ENCODE measurements at regions not wholly inside any gene's neighbourhood (a gene's known extent, or its start where the extent isn't known, plus 50 kb on each side); places are given as distances from the start of the nearest gene placed in this dataset.

DNA sequence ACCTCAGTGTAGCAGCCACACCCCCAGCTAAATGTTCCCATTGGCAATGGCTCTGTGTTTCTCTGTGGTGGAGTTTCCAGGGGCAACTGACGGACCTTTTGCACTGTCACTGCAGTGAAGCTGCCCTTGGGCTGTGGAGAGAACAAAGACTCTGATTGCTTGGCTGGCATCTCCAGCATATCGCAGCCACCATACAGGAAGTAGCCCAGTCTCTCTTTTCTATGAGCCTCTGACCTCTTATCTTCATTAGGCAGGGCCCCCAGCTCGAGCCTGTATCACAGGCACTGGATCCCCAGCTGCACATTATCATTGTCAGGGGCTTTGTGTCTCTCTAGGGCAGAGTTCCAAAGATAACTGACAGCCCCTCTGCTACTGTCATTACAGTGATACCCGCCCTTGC, 483.5 kb downstream of the ARAP2 start:
- H3K4me3 ChIP-seq (ENCODE audit: low read depth, low read length) = no peak overlapping the region
- DNase-seq (ENCODE audit: low read depth) = no peak

DNA sequence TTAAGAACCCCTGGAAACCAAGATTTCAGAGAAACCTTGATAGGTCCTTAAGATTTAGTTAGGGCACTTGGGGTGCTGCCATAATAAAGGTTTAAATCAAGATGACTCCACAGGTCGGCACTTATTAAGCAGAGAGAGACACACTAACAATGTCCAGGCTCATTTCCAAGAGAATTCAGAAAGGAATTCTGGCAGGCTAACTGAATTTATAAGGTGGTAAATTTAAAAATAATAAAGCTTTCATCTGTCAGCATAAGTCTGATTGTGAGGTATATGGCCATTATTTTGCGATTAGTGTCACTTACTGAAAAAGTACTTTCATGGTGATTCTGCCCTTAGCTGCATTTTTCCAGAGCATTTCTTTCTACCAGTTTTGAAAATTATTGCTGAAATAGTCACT, 472.7 kb downstream of the ARAP2 start:
- no peak for DNase-seq (ENCODE audit: low read depth)
- no peak overlapping the region for H3K4me3 ChIP-seq (ENCODE audit: low read depth, low read length)

DNA sequence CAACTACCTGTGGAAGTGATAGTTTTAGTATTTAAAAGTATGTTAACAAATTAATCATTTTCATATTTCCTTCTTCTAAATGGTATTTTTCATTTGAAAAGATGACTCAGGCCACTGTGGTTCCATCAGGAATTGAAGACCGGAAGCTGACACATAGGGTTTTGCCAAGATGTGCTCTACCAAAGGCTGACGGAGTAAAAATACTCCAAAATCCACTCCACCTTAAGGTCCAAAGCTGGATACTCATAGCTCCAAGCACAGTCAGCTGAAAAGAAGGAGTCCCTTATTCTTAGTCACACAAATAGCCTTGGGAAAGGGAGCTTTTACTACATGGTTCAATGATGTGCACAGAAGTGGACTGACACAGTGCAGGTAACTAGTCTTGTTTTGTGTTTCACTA, 472.0 kb downstream of the ARAP2 start:
- no peak overlapping the region for H3K4me3 ChIP-seq (ENCODE audit: low read depth, low read length)
- DNase-seq (ENCODE audit: low read depth) = no peak

DNA sequence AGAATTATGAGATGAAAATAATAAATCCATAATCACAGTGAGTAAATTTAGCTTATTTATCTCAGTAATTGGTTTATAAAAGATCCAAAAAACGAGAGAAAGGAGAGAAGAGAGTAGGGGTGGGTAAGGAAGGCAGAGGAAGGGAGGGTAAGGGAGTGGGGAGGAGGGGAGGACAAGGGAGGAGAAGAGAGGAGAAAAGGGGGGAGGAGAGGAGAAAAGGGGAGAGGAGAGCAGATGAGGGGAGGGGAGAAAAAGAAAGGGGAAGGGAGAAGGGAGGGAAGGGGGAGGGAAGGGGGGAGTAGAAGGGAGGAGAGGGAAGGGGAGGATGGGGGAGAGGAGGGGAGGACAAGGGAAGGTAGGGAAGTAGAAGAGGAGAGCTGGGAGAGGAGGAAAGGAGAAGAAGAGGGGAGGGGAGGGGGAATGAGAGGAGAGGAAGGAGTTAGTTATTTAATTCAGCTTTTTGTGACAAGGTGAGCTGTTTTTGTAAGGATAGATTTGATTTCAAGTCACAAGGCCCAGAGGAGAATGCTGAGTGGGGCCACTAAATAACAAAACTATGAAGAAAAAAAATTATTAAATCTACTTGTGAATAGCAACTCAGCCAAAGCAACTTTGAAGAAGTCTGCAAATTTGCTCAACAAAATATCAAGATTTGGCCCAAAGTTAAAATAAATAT, 454.3 kb downstream of the ARAP2 start:
- no peak overlapping the region for H3K4me3 ChIP-seq (ENCODE audit: low read depth, low read length)
- DNase-seq (ENCODE audit: low read depth) = no peak

DNA sequence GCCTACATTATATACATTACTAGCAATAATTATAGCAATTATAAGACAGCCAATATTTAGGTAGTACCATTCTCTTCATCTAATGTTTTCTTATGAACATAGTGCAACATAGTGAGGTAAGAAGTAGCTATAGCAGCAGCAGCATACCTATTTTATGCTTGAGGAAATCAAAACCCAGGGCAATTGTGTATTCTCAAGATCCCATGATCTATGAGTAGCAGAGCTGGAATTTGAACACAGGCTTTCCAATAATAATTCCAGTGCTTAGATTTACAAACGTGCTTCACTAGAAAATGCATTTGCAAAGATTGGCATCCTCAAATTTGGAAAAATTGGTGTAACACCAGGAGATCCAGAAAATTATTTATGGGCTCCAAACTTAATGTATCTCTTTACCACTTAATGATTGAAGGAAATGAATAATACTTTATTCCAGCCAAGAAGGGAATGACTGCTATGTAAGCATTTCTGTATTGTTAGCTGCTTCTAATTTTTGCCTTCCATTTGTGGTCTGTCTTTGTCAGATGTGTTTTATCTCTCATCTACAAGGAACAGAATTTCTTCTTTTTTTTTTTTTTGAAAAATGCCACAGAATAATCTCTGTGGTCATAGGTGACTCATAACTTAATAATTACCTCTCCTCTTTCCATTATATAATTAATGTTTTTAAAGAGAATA, 451.1 kb downstream of the ARAP2 start:
- DNase-seq (ENCODE audit: low read depth) = no peak
- H3K4me3 ChIP-seq (ENCODE audit: low read depth, low read length) = no peak overlapping the region

DNA sequence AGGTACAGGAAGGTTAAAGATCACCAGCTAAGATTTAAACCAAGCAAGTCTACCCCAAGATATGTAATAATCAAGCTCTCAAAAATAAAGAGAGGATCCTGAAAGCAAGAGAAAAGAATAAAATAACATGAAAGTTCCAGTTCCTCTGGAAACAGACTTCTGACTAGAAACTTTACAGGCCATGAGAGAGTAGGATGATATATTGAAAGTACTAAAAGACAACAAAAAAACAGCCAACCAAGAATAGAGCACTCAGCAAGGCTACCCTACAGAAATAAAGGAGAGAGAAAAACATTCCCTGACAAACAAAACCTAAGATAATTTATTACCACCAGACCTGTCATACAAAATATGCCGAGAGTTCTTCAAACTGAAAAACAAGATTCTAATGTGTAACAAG, 450.5 kb downstream of the ARAP2 start:
- no peak for DNase-seq (ENCODE audit: low read depth)

DNA sequence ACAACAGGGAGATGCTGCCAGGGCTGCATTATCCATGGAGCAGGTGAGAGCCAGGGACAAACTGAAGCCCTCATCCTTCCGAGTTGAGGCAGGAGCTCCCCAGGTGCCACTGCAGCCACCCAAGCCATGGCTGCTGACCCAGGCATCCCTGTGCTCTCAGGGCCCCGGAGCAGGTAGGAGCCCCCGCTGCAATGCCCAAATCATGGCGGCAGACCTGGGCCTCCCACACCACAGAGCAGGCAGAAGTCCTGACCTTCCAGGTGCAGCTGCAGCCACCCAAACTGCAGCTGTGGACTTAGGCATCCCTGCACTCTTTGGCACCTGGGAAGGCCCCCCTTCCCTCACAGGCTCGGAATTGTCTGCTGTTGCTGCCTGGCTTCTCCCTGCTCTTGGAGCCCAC, 443.6 kb downstream of the ARAP2 start:
- no peak overlapping the region for H3K4me3 ChIP-seq (ENCODE audit: low read depth, low read length)
- no peak for DNase-seq (ENCODE audit: low read depth)

More for the DNA sequence above, 450.5 kb downstream of the ARAP2 start:
- H3K4me3 ChIP-seq (ENCODE audit: low read depth, low read length) = no peak overlapping the region

DNA sequence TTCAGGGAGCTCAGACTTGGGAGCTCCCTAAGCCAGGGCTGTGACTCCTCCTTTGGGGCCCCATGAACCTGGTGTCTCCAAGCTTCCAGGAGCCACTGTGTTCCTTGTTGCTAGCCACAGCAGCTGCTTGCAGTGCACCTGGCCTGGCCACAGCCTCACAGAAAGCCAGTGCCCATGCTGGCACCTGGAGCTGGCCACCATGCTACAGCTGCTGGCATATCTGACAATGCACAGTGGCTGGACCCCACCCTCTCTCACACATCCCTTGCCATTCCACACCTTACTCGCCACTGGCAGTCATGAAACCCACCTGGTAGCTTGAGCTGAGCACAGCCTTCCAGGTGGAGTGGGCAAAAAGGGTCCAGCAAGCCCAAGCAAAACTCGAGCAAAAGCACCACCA, 441.7 kb downstream of the ARAP2 start:
- no peak for DNase-seq (ENCODE audit: low read depth)

DNA sequence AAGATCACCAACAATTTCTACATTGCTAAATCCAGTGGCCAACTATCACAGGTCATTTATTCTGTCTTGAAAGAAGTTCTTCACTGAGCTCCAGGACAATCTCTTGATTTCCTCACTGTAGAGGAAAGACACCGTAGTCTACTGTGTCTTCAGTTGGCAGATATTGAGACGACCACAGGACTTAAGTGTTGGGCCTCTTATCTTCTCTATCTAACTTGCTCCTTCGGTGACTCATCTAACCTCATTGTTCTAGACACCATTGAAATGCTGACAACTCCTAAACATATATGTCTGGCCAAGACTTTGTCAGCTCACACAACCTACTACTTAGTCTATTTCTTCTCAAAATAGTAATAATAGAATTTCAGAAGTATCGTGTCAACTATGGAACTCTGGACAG, 425.8 kb downstream of the ARAP2 start:
- DNase-seq (ENCODE audit: low read depth) = no peak
- H3K4me3 ChIP-seq (ENCODE audit: low read depth, low read length) = no peak overlapping the region

More for the DNA sequence above, 441.7 kb downstream of the ARAP2 start:
- H3K4me3 ChIP-seq (ENCODE audit: low read depth, low read length) = no peak overlapping the region

DNA sequence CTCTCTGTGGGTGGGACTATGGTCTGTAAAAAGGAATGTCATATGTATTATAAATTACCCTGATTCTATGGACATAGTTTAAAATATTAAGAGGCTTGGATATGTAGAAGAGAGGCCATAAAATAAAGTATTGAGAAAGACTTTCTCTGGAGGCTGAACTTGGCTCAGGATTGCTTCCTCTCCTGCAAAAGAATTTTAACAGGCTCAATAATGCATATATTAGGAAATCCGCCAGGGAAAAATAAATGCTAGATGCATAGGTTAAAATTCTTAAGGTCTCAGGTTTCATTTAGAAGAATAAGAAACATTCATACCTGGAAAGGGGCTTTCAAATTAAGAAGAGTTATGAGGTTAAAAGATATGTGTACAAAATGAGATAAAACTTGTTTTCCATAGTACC, 424.3 kb downstream of the ARAP2 start:
- no peak for DNase-seq (ENCODE audit: low read depth)
- H3K4me3 ChIP-seq (ENCODE audit: low read depth, low read length) = no peak overlapping the region

DNA sequence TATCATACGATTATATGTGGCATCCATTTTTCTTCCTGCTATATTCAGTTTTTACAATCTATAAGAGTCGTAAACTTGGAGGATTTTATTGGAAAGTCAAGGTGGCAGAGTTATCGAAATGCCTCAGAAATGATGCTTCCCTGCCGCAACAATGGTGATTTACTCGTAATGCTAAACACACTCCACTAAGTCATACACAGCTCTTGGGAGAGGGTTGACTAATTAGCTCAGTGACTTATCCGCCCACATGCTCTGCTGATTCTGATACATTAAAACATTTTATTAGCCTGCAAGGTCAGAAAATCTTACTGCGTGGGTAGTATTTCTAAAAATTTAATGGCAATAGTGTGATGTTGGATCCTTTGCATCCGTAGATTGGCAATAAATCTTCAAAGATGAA, 420.1 kb downstream of the ARAP2 start:
- H3K4me3 ChIP-seq (ENCODE audit: low read depth, low read length) = no peak overlapping the region
- DNase-seq (ENCODE audit: low read depth) = no peak

DNA sequence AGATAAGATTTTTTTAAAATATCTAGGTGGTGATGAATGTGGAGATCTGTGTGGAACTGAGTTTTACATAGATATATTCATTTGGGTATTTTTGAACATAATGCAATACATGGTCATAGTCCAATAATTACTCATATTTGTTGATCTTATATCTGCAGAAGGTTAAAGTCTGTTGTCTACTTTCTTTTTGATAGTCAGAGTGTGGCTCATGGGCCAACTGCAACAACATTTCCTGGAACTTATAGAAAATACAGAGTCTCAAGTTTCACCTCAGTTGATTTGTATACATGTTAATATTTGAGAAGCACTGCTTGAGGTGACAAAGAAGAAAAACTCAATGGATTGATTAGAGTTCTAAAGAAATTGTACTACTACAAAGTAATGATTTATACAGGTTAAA, 408.4 kb downstream of the ARAP2 start:
- no peak overlapping the region for H3K4me3 ChIP-seq (ENCODE audit: low read depth, low read length)
- DNase-seq (ENCODE audit: low read depth) = no peak

DNA sequence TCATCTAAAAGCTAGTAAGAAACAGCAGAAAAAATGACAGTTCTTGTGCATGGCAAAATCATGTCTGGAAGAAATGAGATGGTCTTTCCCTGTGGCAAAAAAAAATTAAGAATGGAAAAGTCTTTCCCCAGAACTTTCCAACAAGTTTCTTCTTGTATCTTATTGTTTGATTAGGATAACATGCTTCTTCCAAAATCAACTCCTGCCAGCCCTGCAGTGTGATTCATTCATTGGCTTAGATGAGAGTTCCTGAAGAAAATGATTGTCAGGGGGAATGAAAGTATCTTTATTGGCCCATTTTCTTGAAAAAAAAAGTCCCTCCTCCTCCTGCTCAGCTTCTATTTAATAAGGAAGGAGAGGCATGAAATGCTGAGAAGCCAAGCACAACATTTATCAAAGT, 407.7 kb downstream of the ARAP2 start:
- no peak overlapping the region for H3K4me3 ChIP-seq (ENCODE audit: low read depth, low read length)
- DNase-seq (ENCODE audit: low read depth) = no peak

DNA sequence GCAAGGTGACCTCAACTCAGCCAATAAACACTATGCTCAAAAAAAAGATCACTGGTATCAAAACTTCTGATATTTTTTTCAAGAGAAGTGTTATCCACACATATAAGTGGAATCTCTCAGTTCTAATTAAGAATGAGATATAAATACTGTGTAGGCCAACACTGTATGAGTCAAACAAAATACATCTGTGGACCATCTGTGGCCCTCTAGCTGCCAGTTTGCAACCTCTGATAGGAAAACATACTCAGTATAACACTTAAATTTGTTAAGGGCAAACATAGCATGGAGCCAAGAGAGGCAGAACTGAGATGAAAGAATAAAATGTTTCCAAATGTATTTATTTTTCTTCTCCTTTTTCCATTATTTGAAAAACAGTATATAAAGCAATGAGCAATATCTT, 377.3 kb downstream of the ARAP2 start:
- no peak for DNase-seq (ENCODE audit: low read depth)

DNA sequence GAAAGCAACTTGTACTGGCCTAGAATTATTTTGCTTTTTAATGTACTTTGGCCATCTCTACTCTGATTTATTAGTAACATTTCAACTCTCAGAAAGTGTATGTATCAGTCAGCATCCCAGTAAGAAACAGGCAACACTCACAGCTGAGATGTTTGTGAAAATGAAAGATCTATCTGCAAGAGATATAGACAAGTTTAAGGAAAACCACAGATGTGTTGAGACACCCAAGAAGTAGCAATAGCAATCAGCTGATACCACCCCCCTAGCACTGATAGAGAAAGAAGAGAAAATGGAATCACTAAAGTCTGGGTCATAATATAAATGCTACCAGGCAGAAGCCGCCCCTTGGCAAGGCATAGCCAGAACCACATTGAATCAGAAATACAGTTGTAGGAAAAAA, 372.0 kb downstream of the ARAP2 start:
- no peak for DNase-seq (ENCODE audit: low read depth)
- no peak overlapping the region for H3K4me3 ChIP-seq (ENCODE audit: low read depth, low read length)

More for the DNA sequence above, 377.3 kb downstream of the ARAP2 start:
- H3K4me3 ChIP-seq (ENCODE audit: low read depth, low read length) = no peak overlapping the region

DNA sequence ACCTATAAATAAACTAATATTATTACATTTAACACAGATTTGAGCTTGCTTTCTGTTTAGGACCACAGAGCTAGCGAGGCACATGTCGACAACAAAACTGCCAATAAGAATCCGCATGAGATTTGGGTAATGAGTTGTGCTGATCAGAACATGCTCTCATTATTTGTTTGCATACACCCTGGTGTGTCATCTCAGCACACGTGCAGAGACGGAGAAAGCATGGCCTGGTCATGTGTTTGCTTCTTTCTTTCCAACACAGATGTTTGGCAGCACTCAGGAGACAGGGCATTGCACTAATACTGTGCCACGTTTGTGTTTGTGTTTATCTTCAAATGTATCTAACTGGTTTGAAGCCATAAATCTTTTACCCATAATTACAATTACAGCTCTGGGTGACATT, 364.8 kb downstream of the ARAP2 start:
- no peak overlapping the region for H3K4me3 ChIP-seq (ENCODE audit: low read depth, low read length)
- no peak for DNase-seq (ENCODE audit: low read depth)

DNA sequence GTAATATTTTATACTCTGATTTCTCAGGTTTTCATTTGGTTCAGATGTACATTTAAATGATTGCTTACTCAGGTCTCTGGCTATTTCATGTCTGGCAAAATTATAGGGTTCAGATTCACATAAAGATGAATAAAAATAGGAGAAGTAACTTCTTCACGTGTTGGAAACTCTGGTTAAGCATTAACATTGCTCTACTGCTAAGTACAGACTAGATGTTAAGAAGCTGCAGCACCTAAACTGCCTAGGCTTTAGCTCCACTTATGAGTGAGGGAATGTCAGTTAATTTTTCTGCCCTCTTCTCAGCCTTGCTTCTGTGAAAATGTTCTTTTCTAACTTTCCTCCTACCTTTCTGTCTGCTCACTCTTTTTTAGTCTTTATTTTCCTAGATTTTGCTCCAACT, 361.2 kb downstream of the ARAP2 start:
- H3K4me3 ChIP-seq (ENCODE audit: low read depth, low read length) = no peak overlapping the region
- no peak for DNase-seq (ENCODE audit: low read depth)

DNA sequence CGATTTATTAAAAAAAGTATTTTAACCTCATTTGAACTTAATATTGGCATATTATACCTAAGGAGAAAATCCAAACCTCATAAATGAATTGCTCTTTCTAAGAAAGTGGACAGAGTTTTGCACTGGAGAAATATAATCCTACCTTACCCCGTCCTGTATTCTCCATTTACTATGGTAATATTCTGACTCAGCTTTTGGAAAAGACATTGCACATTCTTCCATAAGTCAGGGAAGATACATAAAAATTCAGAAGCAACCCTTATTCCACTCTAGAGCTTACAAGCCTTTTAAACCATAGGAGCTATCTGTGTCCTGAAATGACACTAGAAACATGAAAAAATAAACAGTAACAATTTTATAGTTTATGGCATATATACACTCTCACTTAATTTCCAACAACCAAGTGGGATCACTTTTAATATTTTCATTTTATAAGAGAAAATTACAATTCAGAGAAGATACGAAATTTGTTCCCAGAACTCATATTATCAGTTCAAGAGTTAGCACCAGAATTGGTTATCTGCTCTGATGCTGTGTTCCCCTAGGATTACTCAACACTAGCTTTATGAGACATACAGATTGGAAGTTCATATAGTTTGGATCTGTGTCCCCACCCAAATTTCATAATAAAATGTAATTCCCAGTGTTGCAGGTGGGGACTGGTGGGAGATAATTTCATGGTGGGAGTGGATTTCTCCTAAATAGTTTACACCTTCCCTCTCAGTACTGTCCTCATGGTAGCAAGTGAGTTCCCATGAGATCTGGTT, 359.4 kb downstream of the ARAP2 start:
- H3K4me3 ChIP-seq (ENCODE audit: low read depth, low read length) = no peak overlapping the region
- DNase-seq (ENCODE audit: low read depth) = no peak

DNA sequence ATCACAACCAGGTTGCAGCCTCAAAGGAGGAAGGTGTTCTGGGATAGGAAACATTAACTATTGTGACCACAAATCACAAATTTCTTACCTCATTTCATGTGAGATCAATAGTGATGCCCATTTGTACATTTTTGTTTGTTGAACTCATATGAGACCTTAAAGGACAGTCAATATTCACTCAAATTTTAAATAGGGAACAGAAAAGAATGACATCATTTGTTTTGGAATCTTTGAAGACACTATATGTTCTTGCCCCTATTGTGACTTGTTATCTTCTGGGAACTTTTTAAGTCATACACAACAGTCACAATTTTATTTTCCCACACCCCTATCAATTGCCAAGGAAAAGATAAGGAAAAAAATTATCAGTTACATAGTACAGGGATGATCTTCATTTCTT, 346.5 kb downstream of the ARAP2 start:
- H3K4me3 ChIP-seq (ENCODE audit: low read depth, low read length) = no peak overlapping the region
- DNase-seq (ENCODE audit: low read depth) = no peak

DNA sequence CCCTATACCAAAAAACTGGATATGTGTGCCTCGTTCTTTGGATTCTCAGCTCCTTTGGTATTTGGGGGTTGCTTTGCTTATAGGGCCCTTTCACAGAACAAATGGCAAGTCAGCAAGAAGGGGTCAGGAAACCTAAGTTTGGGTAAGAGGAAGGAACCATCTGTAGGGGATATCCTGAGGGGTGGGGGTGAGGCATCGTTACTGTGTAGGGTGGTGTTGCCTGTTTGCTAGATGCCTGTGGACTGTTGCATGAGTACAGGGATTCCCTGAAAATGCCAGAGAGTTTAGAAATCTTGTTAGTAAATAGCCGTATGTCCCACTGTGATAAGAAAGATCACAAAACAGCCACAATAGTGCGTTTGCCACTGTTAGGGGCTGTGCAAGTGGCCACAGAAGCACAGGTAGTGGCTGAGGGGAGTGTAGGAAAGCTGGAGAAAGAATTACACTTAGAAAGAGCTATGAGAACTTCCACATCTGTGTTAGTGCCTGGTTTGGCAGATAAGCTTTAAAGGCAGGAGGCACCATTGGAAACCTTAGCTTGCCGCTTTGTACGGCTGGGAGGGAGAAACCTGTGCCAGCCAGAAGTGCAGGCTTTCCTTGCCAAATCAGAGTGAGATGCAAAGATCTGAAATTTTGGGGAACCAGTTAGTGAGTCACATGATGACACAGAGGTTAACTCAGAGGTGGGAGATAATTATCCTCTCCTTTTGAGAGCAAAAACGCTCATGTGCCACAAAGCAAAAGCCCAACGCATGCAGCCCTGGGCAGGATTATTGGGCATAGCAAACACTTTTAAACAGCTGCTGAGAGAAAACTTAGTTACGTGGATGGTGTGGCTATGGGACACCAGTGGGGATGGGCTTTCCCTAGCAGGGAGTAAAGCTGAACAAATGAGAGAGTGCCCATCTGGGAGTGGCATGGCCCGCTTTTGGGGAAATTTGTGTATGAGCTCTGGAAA, 343.7 kb downstream of the ARAP2 start:
- no peak for DNase-seq (ENCODE audit: low read depth)
- H3K4me3 ChIP-seq (ENCODE audit: low read depth, low read length) = no peak overlapping the region
